ENCODE measurements at regions not wholly inside any gene's neighbourhood (a gene's known extent, or its start where the extent isn't known, plus 50 kb on each side); places are given as distances from the start of the nearest gene placed in this dataset.
"Not testable (repeated sequence)": the region's sequence is repeated elsewhere in the genome, so short reads cannot be mapped to it uniquely, and the experiment has no call there.

DNA sequence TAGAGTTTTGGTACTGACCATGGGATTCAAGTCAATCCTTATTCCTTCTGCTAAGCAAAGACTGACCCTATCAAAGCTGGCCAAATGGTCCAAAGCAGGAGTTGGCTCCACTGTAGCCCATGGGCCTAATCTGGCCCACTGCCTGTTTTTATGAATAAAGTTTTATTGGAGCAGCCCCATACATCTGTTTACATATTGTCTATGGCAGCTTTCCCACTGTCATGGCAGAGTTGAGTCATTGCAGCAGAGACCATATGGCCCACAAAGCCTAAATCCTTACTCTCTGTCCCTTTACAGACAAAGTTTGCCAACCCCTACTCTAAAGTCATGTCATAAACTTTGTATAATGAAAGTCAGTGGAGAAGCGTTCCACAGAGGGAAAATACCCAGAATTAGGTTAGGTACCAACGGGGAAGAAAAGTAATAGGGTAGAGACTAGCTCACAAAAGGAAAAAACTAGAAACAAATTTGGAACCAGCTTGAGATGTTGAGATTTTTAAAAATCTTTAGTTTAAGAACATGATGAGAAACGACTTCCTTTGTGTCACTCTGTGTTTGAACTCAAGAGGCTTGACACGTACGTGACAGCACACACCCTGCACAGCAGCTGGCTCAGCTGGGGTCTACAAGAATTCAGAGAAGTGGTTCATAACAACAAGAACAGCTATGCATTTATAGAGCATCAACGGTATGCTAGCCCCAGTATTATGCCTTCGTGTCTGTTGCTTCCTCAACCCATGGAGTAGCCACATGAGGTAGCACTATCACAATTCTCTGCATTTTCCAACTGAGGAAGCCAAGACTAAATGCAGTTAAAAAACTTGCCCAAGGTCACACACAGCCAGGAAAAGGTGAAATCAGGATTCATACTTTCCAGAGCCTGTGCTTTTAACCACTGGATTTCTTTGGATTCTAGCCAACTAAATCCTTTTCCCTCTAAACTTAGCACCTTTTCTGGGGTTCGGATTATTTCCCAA is 198.9 kb upstream of the WWC1 start:
- no peak for DNase-seq

DNA sequence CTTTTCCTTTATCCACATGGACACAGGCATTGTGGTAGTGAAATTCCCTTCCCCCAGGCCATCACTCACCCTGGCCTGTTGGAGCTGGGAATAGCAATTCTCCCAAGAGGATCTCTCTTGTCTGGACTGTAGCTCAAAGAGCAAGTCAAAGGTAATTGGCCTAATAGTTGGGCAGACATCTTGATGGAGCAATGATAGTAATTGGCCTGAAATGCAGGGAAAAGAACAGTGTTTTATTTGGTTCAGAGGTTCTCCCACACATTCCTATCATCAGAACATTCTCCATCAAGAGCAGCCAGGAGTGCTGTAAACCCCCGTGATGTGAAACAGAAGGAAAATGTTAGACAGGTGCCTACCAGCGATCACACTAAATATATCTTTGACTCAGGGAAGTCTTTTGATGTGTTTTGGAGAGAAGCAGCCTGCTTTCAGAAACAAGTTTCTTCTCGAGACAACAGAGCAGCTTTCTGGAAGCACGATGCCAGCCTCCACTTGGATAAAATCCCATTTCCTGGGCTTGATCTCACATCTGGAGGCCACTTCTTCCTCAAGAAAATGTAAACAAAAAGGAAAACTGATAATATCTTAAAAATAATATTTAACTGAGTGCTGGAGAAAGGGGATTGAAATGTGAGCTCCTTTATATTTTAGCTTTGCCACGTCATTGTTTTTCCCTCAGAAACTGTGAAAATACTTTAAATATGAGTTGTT is 198.1 kb upstream of the WWC1 start:
- no peak for DNase-seq

DNA sequence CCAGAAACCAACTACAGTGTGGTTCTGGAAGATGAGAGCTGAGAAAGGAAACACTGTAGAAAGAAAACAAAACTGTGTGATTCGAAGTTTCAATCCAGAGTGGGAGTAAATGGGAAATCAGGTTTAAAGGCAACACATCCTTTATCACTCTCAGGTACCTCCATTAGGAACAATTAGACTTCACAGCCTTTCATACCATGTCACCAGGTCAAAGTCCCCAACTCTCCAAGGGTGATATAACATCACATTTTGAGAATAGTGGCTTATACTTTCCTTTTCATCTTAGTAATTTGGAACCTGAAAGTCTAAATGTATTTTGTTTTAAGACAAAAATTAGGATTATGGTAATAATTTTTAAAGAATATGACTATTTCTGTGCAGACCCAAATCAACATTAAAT is 194.9 kb upstream of the WWC1 start:
- DNase-seq: no peak

DNA sequence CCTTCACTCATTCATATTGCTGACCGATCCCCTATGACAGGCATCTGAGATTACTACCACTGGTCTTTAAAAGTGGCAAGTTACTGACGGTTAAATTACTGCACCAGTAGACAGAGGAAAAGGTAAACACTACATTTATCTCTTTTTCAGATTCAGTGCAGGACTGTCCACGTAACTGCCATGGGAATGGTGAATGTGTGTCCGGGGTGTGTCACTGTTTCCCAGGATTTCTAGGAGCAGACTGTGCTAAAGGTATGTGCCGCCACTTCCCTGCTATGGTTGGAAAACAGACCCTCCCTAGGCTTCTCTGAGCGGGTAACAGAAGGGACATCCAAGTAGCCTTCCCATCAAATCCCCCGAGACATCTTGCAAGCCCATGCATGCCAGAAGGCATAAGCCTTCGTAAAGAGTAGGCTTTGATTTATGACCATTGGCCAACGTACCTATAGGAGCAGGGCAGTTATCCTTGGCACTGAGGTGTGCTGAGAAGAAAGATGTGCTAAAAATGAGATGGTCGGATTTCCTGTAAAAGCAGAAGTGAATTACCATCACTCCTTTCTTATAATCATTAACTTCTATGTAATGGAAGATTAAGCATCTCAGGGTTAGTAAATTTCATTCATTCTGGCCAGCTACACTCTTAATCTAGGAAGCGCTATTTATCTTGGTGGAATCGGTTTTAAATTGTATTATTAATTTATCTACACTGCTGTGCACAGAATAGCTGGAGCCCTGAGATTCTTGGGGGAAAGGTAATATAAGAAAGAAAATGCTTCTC is 193.4 kb upstream of the WWC1 start:
- no peak for DNase-seq

DNA sequence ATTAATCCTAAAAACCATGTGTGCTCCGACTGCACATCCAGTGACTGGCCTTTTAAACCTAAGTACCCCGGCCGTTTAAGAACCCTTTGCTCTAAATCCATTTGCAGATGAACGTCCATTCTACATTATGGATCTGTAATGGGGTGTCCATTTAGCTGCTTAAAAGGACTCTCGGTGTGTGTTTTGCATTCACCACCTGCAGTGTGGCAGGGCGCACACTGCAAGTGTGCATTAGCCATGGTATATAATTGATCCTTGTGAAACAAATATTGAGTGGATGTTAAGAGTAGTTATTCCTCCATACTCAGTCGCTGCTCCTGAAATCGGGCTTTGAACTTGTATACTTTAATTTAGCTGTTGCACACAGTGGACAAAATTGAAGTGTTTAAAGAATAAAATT is 190.1 kb upstream of the WWC1 start:
- DNase-seq: no peak

DNA sequence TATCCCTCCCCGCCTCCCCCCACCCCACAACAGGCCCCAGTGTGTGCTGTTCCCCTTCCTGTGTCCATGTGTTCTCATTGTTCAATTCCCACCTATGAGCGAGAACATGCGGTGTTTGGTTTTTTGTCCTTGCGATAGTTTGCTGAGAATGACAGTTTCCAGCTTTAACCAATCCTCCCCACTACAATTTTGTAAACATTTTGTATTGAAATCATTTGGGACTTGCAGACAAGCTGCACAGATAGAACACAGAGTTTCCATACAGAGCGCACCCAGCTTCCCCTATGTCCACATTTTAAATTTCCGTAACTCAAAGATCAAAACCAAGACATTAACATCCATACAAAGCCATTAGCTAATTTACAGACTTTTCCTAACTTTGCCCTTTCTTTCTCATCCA is 188.4 kb upstream of the WWC1 start:
- not testable (repeated sequence) for DNase-seq

DNA sequence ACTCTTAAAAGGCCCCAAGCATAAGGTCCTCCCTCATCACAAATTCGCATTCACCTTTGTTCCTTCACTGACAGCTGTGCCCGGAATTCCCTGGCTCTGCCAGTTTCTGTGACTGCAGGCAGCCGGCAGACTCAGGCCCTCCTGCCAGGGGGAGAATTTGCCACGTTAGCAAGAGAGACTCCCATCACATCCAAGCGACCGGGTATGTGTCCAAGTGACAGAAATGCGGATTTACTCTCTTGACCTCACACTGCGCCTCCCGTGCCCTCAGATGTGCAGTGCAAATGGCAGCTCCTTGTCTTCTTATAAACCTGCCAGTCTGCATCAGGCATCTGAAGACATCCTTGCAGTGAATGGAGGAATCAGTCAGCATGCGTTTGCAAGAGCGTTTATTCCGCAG is 187.1 kb upstream of the WWC1 start:
- no peak for DNase-seq

DNA sequence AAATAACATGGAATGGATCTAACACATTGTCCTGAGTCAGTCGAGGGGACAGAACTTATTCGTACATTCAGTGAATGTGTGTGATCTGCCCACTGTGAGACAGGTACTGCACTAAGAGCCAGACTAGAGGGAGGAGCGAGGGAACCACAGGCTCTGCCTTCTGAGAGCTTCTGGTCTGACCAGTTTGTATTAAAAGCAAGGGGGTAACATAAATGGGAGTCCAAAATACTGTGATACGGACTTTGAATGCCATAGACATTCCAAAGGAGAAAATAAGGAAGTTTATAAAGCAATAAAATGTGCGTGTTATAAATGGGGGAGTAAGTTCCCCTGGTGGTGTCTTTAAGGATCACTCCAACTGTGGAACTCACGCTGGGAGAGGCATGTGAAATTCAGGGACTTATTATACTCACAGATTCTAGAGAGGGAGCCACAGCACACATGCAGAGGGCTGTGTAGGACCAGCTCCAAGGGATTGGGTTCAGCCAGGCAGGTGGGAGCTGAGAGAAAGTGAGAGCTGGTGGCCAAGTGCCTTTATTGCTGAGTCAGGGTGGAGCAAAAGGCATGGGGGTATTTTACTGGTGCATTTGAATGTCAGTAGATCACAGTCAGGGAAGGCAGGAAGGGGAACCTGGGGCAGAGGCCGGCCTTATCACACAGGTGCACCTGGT is 186.5 kb upstream of the WWC1 start:
- no peak for DNase-seq

DNA sequence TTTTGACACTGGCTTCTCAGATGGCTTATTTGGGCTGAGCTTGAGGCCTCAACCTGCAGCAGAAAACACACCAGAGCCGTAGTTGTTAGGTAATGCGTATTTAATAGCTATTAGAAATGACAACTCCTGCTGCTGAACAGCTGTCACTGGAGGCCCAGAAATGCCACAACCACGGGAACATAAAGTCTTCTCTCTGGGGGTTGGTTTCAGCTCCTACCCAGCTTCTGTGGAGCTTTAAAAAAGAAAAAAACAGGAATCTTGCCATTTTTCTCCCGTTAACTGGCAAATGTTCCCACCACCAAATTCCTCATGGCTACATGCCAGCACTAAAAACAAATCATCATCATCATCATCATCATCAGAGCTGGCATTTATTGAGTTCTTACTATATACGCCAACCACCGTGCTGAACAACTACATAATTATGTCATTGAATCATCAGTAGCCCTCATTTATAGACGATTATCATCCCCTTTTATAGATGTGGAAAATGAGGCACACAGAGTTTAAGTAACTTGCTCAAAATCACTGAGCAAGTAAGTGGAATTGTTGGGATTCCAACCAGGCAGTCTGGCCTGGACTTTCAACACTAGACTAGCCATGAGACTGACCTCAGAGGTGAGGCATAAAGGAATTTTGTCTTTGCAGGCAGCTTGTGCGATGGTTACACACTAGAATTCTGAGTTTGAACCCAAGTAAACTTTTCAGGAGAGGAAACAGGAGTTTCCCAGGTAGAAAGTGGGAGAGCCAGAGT is 185.3 kb upstream of the WWC1 start:
- no peak for DNase-seq

DNA sequence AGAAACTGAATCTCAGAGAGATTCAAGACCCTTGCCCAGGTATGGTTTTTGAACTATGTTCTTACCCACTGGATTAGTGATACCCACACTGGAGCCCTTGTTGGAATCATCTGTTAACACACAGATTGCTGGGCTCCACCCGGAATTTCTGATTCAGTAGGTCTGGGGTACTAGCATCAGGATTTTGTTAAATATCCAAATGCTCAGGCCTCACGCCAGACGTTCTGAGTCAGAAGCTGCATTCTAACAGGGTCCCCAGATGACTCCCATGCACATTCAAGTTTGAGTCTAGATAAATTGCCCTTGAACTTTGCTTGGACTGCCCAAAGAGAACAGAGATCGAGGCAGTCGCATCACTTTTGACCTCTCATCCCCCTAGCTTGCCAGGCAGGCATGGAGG is 182.0 kb upstream of the WWC1 start:
- DNase-seq: no peak

DNA sequence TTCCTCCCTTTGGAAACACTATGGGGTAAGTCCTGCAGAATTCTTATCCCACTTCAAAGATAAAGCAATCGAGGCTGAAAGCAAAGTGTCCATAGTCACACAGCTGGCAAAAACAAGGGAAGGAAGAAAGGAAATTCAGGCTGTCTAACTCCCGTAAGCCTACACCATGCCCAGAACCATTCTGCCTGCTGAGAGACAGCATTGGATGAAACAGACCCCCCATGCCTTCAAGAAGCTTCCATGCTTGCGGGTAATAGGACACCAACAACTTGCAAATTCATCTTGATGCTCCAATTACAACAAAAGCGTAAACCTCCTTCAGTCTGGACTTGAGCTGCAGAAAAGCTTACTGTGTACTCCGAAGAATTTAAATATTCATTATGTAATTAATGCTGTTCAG is 181.1 kb upstream of the WWC1 start:
- no peak for DNase-seq

DNA sequence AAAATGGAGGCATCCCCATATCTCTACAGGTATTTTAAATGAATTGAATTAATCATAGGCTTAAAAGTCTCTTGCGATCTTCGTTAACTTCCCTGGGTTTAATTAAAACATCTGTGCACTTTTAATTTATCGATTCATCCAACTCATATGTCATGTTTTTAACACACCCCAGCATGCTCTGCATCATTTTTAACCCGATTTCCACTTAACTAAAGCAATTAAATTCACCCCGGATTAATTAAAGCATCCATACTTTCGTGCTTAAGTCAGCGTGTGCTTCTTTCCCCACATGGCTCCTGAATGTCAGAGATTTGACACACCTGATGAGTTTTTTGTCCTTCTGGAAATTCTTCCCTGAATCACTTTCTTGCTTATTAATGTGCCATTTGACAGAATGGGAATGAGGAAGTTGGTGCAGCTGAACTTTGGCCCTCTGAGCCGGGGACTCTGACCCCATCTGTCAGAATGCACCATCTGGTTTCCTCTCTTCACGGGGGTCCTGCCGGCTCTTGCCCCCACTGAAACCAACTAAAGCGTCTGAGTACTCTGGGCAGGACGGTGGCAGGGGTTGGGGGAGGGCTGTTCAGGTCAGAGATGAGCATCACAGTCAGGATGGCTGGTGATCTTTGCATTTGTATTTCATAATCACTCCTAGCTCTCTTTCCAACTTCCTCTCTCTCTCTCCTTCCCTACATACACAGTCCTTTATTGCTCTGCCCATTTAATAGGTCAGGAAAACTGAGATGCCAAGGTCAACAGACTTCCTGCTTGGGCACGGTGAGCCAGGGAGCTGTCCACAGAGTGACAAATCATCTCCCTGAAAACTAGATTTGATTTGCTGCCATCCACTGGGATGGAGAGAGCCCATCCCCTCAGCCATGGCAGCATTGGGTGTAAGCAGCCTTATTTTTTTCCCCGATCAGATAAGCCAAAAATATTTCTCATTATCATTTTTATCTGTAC is 180.3 kb upstream of the WWC1 start:
- no peak for DNase-seq

DNA sequence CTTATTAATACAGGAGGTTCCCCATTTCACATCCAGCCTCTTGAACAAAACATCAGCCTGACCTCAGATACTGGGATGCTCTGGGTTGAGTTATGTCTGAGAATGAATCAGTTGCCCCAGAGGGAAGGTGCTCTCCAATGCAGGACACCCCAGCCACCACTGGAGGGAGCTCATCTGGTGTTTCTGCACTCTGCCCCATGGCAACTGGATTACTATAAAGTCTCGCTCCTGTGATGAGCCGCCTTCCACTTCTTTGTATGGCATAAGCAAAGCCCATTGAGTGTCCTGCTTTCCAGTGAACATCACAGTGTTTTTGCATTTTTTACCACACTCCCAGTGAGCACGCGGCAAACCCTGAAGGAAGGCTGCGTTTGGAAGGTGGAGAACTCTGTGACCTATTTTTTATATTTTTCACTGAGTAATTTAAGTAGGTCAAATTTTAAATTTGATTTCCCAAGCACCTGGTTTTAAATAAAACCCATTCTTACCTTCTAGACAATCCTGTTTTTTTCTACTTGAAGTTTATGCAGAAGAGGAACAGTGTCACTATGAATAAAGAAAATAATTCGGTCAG is 176.9 kb upstream of the WWC1 start:
- DNase-seq: peak; percentile 51

DNA sequence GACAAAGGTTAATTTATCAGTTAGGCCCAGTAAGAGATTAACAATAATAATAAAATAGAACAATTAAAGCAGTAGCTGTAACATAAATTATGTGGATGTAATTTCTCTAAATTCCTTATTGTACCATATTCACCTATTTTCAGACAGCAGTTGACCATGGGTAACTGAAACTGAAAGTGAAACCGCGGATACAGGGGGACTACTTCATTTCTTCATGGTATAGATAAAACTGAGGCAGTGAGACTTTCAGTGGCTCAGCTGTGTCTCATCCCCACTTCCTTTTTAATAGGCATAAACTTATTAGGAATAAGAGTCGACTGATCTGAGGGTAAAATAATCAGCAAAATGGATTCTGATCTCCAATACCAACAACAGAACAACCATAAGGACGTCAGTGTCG is 174.0 kb upstream of the WWC1 start:
- DNase-seq: peak; percentile 9

DNA sequence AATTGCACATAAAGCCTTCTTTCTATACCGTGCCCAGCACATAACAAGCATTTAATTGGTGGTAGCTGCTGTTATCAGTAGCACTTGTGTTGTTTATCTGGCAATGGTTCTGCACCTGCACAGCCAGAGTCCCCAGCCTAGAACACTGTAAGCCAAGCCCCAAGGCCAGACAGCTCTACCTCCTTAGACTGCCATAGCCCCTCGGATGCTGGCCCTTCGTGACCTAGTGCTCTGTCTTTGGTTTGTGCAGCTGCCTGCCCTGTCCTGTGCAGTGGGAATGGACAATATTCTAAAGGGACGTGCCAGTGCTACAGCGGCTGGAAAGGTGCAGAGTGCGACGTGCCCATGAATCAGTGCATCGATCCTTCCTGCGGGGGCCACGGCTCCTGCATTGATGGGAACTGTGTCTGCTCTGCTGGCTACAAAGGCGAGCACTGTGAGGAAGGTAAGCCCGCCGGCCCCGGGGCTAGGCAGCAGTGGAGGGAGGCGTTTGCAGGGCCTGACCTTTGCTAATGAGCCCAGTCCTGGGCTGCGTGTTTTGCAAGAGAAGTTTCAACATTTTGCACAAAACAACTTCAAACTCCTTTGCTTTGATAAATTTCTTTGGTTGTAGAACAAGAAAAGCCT is 173.3 kb upstream of the WWC1 start:
- DNase-seq: no peak

DNA sequence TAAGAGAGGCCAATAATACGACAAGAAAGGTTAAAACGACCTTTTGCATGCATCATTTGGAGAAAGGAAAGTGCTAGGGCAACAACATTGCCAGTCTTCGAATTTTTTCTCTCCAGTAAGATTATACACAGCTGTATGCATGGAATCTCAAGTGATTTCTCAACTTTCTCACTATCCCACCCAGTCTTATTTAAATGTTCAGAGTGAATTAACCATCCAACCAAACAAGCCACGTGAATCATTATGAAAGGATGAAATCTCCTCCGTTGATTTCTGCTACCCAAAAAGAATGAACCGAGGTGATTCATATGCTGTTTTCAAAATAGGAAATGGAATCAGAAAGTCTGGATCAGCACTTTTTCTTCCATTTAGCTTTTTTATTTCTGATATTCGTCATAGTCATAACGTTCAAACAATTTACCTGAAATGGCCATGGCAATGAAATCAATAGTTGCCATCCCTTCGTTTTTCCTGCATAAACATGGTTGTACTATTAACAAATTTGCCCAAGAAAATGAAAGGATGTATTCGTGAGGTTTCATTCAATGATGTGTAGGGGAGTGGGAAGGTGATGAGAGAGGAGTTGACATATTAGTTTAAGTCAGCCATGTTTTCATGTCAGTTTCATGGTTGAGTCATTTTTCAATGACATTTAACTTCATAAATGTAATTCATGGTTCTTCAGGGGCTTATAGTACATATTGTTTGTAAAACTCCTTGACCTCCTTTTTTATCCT is 170.9 kb upstream of the WWC1 start:
- no peak for DNase-seq

DNA sequence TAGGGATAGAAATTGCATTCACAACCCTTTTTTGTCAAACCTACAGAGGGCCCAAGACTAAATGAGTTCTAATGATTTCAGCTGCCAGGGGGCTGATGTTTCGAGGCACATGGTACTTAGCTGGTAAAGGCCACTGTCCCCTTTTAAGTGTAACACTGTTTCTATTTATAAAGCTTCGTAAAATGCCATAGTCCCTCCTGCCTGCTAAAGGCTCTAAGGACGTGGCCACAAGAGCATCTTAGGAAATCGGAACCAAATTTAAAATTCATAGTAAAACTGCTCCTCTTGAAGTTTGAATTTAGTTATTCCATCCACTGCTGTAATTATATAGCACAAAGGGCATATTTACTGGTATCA is 170.3 kb upstream of the WWC1 start:
- no peak for DNase-seq

DNA sequence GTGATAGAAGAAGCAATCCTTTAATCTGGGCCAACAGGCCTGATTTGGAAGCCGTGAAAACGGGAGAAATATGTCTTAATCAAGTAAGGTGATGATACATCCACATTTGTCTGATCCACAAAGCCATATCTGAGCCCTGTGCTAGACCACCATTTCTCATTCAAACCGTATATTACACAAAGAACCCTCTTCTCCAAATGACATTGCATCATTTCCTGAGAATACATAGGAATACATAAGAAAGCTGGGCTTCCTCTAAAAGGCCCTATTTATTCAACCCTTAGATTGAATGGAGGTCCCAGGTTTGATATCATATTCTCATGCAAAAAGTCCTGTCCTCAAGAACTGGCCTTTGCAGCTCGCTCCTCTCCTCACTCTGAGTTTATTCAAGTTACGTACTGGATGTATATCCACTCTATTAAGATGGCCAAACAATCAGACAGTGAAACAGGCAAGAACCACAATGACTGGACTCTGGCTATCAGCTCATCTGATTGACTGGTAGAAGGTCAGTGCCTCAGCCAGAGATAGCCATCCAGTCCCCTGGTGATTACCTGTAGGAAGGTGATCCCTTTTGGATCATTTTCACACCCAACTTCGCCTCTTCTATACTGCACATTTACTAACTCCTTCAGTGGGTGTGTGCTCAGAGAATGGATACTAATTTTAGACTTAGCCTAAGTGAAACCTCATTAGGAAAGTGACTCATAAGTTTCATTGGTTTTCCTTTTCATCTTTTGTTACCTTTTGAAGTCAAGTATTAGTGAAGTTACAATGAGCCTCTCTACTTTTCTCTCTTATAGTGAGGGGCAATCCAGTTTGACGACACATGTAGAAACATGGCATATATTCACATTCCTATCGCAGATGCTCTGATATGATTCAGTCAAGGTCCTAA is 167.6 kb upstream of the WWC1 start:
- DNase-seq: peak; percentile 50

Data from inflammatory macrophage treated with lipopolysaccharide for 4 hours (primary cell).